ENCODE measurements at regions not wholly inside any gene's neighbourhood (a gene's known extent, or its start where the extent isn't known, plus 50 kb on each side); places are given as distances from the start of the nearest gene placed in this dataset.
"Not testable (repeated sequence)": the region's sequence is repeated elsewhere in the genome, so short reads cannot be mapped to it uniquely, and the experiment has no call there.

GRCh38 chr5:40112875-40113274 lies 566.8 kb upstream of the PTGER4 start:
- DNase-seq (ENCODE audit: low spot score in 2 of 2): no peak
- no peaks in the 10 kb centered on the region for H3K9me3 ChIP-seq
- no peaks in the 10 kb centered on the region for H3K27me3 ChIP-seq
- TF ChIP-seq CTCF (IDR thresholded peaks at IDR 0.05): no peak
- H3K4me3 ChIP-seq: no peak overlapping the region
- no peak overlapping the region for H3K27ac ChIP-seq
- intact Hi-C loops (cut with DNase I): no loop called here
- H3K4me1 ChIP-seq: no peaks in the 10 kb centered on the region
- no peaks in the 10 kb centered on the region for H3K36me3 ChIP-seq

- H3K27ac ChIP-seq; DNase-seq (ENCODE audit: low spot score in 2 of 2); intact Hi-C loops (cut with DNase I); H3K9me3 ChIP-seq; H3K4me1 ChIP-seq; H3K36me3 ChIP-seq; H3K27me3 ChIP-seq; H3K4me3 ChIP-seq: not testable (repeated sequence)
Observed at GRCh38 chr5:40111036-40111435, 568.7 kb upstream of the PTGER4 start.

GRCh38 chr5:40108764-40109390 lies 570.8 kb upstream of the PTGER4 start:
- H3K36me3 ChIP-seq; H3K27me3 ChIP-seq; H3K4me1 ChIP-seq; intact Hi-C loops (cut with DNase I); H3K4me3 ChIP-seq; H3K27ac ChIP-seq; DNase-seq (ENCODE audit: low spot score in 2 of 2); H3K9me3 ChIP-seq: not testable (repeated sequence)

- H3K27me3 ChIP-seq; H3K27ac ChIP-seq; intact Hi-C loops (cut with DNase I): not testable (repeated sequence)
Observed at GRCh38 chr5:40107786-40108185, 571.9 kb upstream of the PTGER4 start.

GRCh38 chr5:40106847-40107246 lies 572.9 kb upstream of the PTGER4 start:
- DNase-seq (ENCODE audit: low spot score in 2 of 2): no peak
- Histone ChIP-seq H3K27ac (no peak overlapping the region), H3K9me3 (no peaks in the 10 kb centered on the region), H3K36me3 (no peaks in the 10 kb centered on the region), H3K4me3 (no peak overlapping the region), H3K27me3 (no peaks in the 10 kb centered on the region), H3K4me1 (no peaks in the 10 kb centered on the region)
- no peak for TF ChIP-seq CTCF (IDR thresholded peaks at IDR 0.05)
- intact Hi-C loops (cut with DNase I): no loop called here

More at GRCh38 chr5:40107786-40108185, 571.9 kb upstream of the PTGER4 start:
- not testable (repeated sequence) for DNase-seq (ENCODE audit: low spot score in 2 of 2); H3K4me1 ChIP-seq; H3K4me3 ChIP-seq; H3K36me3 ChIP-seq; H3K9me3 ChIP-seq

GRCh38 chr5:40098313-40098712 lies 581.4 kb upstream of the PTGER4 start:
- no peak for TF ChIP-seq CTCF (IDR thresholded peaks at IDR 0.05)
- Histone ChIP-seq H3K4me1 (no peaks in the 10 kb centered on the region), H3K27me3 (no peaks in the 10 kb centered on the region), H3K9me3 (no peaks in the 10 kb centered on the region), H3K27ac (no peak overlapping the region), H3K36me3 (no peaks in the 10 kb centered on the region), H3K4me3 (no peak overlapping the region)
- no peak for DNase-seq (ENCODE audit: low spot score in 2 of 2)
- intact Hi-C loops (cut with DNase I): no loop called here

GRCh38 chr5:40093550-40093949 lies 586.2 kb upstream of the PTGER4 start:
- intact Hi-C loops (cut with DNase I): no loop called here
- H3K27ac ChIP-seq: no peak overlapping the region

More at GRCh38 chr5:40093550-40093949, 586.2 kb upstream of the PTGER4 start:
- no peak for TF ChIP-seq CTCF (IDR thresholded peaks at IDR 0.05)
- DNase-seq (ENCODE audit: low spot score in 2 of 2): no peak
- Histone ChIP-seq H3K4me1 (no peaks in the 10 kb centered on the region), H3K9me3 (no peaks in the 10 kb centered on the region), H3K4me3 (no peak overlapping the region), H3K27me3 (no peaks in the 10 kb centered on the region), H3K36me3 (no peaks in the 10 kb centered on the region)

Data from ascending aorta (tissue), 2 donors.